Thoracic aorta (tissue), 2 donors: ENCODE measurements at regions not wholly inside any gene's neighbourhood (a gene's known extent, or its start where the extent isn't known, plus 50 kb on each side); places are given as distances from the start of the nearest gene placed in this dataset.
"Not testable (repeated sequence)": the region's sequence is repeated elsewhere in the genome, so short reads cannot be mapped to it uniquely, and the experiment has no call there.

Experiments
- ATAC-seq: fragments of 150-250 bp; one replicate; pipeline ENCODE4 v1.8.0; 2017; ENCODE audit warnings: low read depth; ENCODE audit not compliant: insufficient number of reproducible peaks, low FRiP score
- DNase-seq: peaks from one replicate; pipeline ENCODE4 v3.0.0-alpha.2; 2020; ENCODE audit warnings: low spot score
- H3K27ac ChIP-seq, 2 donors: fragments of 200-600 bp; sonication (generic); 1 replicate in 1 of 2; 2 replicates in 1 of 2; pipeline ENCODE4 v1.5.1; 2016; ENCODE audit warnings: mild to moderate bottlenecking in 2 of 2, moderate library complexity in 2 of 2
- H3K27me3 ChIP-seq: fragments of 200-600 bp; sonication (generic); replicated peaks from 2 replicates; pipeline ENCODE4 v1.6.0; 2016; ENCODE audit warnings: mild to moderate bottlenecking; ENCODE audit not compliant: insufficient read depth
- H3K36me3 ChIP-seq: fragments of 200-600 bp; sonication (generic); one replicate; pipeline ENCODE4 v1.5.1; 2016
- H3K4me1 ChIP-seq, 2 donors: fragments of 200-600 bp; sonication (generic); 1 replicate in 1 of 2; 2 replicates in 1 of 2; pipeline versions ENCODE4 v1.5.1 to v1.6.0; 2016; ENCODE audit warnings: low read depth in 2 of 2, mild to moderate bottlenecking in 1 of 2; ENCODE audit not compliant: control insufficient read depth in 1 of 2
- H3K4me3 ChIP-seq: fragments of 200-600 bp; sonication (generic); 2 replicates; pipeline ENCODE4 v1.5.1; 2016; ENCODE audit warnings: mild to moderate bottlenecking
- H3K9me3 ChIP-seq: fragments of 200-600 bp; sonication (generic); 2 replicates; pipeline ENCODE4 v1.5.1; 2016
- CTCF ChIP-seq: fragments of 200-600 bp; sonication (generic); IDR thresholded peaks from one replicate; pipeline ENCODE4 v1.5.1; 2019; ENCODE audit warnings: antibody characterized with exemption

- DNase-seq (no peak), ATAC-seq (no peak)
- Histone ChIP-seq H3K36me3 (no peaks in the 10 kb centered on the region), H3K27ac (no peak overlapping the region), H3K9me3 (no peaks in the 10 kb centered on the region), H3K27me3 (no peaks in the 10 kb centered on the region), H3K4me3 (no peak overlapping the region), H3K4me1 (peaks cover 0 to 23% of the 10 kb centered on the region in 2 donors)
- no peak for TF ChIP-seq CTCF
Observed at GRCh38 chr18:61637905-61638595, 254.8 kb downstream of the RNF152 start.

- no peaks in the 10 kb centered on the region for H3K27me3 ChIP-seq
- no peaks in the 10 kb centered on the region for H3K9me3 ChIP-seq
- no peak for TF ChIP-seq CTCF
- peaks cover 0 to 23% of the 10 kb centered on the region in 2 donors for H3K4me1 ChIP-seq
- no peak overlapping the region for H3K4me3 ChIP-seq
- no peaks in the 10 kb centered on the region for H3K36me3 ChIP-seq
- no peak overlapping the region for H3K27ac ChIP-seq
- no peak for ATAC-seq
- no peak for DNase-seq
Observed at GRCh38 chr18:61637319-61637718, 255.5 kb downstream of the RNF152 start.

- Histone ChIP-seq H3K27ac (peak overlapping the region in 1 of 2 donors; percentile 37), H3K4me1 (peaks cover 0 to 23% of the 10 kb centered on the region in 2 donors), H3K9me3 (no peaks in the 10 kb centered on the region), H3K36me3 (no peaks in the 10 kb centered on the region), H3K4me3 (peak overlapping the region; percentile 6), H3K27me3 (no peaks in the 10 kb centered on the region)
- DNase-seq (no peak), ATAC-seq (peak; percentile 62)
- TF ChIP-seq CTCF, result peak; percentile 83
Observed at GRCh38 chr18:61635901-61636528, 256.8 kb downstream of the RNF152 start.

GRCh38 chr18:61628085-61628484 is 264.7 kb downstream of the RNF152 start:
- ATAC-seq (no peak), DNase-seq (no peak)
- no peaks in the 10 kb centered on the region for H3K4me1 ChIP-seq
- no peak overlapping the region for H3K27ac ChIP-seq
- no peak overlapping the region for H3K4me3 ChIP-seq
- H3K9me3 ChIP-seq, result no peaks in the 10 kb centered on the region
- TF ChIP-seq CTCF, result no peak
- no peaks in the 10 kb centered on the region for H3K27me3 ChIP-seq
- no peaks in the 10 kb centered on the region for H3K36me3 ChIP-seq

- DNase-seq, H3K27ac ChIP-seq, H3K4me1 ChIP-seq, H3K27me3 ChIP-seq, H3K36me3 ChIP-seq, H3K9me3 ChIP-seq, H3K4me3 ChIP-seq, ATAC-seq: not testable (repeated sequence)
Observed at GRCh38 chr18:61624631-61625030, 268.2 kb downstream of the RNF152 start.
